GM19043 (cell line): ENCODE measurements at regions not wholly inside any gene's neighbourhood (a gene's known extent, or its start where the extent isn't known, plus 50 kb on each side); places are given as distances from the start of the nearest gene placed in this dataset.
"Not testable (repeated sequence)": the region's sequence is repeated elsewhere in the genome, so short reads cannot be mapped to it uniquely, and the experiment has no call there.

Experiments
- ATAC-seq: cut with Tn5 transposase; IDR thresholded peaks from one replicate; pipeline ENCODE4 v1.9.1; 2021; ENCODE audit warnings: low read depth; ENCODE audit not compliant: unreplicated experiment

GRCh38 chr2:211204456-211204855, 648.1 kb downstream of the CPS1 start:
- ATAC-seq, result no peak

- ATAC-seq, result no peak
These were observed 648.5 kb downstream of the CPS1 start for GRCh38 chr2:211204902-211205301.

GRCh38 chr2:211205358-211205757, 649.0 kb downstream of the CPS1 start:
- ATAC-seq, result no peak

- no peak for ATAC-seq
These were observed 649.4 kb downstream of the CPS1 start for GRCh38 chr2:211205836-211206235.

- no peak for ATAC-seq
These were observed 659.8 kb downstream of the CPS1 start for GRCh38 chr2:211216221-211216620.

- not testable (repeated sequence) for ATAC-seq
These were observed 663.1 kb downstream of the CPS1 start for GRCh38 chr2:211219548-211219947.

GRCh38 chr2:211225784-211226183, 669.4 kb downstream of the CPS1 start:
- no peak for ATAC-seq

DNA sequence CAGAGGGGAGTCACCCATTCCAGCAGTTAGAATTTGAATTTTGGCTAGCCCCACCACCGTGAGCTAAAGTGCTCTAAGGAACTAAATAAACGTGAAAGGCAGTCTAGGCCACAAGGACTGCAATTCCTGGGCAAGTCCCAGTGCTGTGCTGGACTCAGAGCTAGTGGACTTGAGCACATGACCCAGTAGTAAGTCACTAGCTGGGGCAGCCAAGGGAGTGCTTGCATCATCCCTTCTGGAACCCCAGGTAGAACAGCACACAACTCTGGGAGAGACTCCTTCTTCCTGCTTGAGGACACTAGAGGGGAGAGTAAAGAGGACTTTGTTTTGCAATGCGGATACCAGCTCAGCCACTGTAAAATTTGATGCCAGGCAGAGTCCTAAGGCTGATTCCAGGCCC, 672.2 kb downstream of the CPS1 start:
- ATAC-seq, result no peak

DNA sequence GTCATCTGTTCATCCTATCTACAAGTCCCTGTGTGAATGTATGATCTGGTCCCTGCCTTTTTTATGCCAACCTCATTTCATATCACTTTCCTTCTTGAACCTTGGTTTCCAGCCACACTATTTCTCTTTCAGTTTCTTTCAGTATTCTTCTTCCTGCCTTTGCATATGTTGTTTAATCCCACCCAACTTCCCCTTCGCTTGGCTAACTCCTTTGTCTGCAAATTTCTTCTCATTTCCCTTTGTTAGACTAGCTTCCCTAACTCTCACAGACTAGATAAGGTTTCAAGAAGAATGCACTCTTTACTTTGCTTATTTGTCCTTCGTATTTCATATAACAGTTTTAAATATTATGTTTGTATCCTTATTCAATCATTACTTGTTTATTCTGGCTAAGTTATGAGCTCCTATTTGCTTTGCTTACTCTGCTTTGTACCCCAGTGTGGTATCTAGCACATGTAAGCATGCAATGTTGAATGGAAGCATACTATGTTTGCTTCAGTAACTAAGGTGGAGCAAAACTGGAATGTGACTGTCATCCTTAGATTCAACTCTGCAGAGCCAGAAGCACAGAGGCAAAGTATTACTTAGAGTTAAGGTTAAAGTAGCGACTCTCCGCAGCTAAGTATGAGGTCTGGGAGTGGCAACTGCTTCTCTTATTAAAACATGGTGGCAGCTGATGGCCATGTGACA, 681.3 kb downstream of the CPS1 start:
- ATAC-seq, result no peak

DNA sequence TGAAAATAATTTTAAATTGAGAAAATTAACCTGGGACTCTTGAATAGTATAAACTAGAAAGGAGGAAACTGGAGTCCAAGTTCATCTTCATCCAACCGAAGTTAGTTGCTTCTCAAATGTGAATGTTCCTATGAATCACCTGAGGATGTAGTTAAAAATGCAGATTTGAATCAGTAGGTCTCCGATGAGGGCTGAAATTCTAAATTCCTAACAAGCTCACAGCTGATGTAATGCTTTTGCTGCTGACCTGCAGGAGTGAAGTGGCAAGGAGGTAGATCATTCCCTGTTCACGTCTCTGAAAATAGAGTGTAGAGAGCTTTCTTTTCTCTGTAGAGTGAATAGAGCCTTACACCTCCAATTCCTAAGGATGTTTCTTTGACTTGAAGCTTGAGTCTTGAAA, 685.5 kb downstream of the CPS1 start:
- no peak for ATAC-seq

- ATAC-seq, result no peak
These were observed 691.4 kb downstream of the CPS1 start for GRCh38 chr2:211247751-211248150.

DNA sequence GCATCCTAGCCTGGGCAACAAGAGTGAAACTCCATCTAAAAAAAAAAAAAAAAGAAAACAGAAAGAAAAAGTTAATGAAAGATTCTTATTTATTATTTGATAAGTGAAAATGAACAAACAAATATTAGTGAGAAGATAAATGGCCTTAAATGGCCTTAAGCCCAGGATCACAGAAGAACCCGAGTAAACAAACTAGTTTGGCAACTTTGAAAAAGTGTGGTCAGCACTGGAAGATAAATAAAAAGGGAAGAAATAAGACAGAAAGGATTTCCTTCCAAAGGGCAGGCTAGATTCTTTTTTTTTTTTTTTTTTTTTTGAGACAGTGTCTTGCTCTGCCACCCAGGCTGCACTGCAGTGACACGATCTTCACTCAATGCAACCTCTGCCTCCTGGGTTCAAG, 692.4 kb downstream of the CPS1 start:
- ATAC-seq, result no peak

GRCh38 chr2:211251016-211251415, 694.6 kb downstream of the CPS1 start:
- ATAC-seq, result no peak

DNA sequence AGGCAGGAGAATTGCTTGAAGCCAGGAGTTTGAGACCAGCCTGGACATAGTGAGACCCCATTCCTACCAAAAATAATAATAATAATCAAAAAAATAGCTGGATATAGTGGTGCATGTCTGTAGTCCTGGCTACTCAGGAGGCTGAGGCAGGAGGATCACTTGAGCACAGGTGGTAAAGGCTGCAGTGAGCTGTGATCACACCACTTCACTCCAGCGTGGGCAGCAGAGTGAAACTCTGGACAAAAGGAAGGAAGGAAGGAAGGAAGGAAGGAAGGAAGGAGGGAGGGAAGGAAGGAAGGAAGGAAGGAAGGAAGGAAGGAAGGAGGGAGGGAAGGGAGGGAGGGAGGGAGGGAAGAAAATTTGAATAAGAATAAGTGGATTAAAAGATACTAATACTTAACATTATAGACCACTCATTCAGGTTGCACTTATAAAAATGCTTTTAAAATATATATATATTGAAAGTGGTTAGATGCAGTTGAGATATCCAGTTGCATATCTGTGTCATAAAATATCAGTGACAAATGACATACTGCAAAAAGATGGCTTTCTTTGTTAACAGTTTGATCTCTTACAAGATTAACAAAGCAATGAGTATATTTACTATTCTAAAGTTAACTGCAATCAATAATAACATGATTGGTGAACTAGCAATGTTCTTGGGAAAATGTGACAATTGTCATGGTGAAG, 702.4 kb downstream of the CPS1 start:
- no peak for ATAC-seq

- ATAC-seq, result no peak
These were observed 703.6 kb downstream of the CPS1 start for GRCh38 chr2:211259831-211260476.

DNA sequence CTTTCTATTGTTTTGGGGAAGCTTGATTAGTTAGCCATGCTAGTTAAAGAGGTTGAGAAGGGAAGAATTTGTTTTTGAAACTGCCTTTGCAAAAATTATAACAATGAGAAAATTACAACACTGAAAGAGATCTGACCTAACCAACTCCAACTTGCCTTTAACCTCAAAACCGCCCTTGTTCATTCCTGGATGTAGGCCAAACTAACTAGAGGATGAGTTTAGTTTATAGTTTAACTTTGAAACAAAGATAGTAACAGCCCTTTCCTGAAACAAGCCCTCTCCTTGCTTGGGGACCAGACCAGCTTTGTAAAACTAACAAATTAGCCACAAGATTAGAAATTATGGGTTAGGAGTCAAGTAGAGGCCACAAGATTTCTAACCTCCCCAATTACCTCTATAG, 713.9 kb downstream of the CPS1 start:
- ATAC-seq, result no peak

DNA sequence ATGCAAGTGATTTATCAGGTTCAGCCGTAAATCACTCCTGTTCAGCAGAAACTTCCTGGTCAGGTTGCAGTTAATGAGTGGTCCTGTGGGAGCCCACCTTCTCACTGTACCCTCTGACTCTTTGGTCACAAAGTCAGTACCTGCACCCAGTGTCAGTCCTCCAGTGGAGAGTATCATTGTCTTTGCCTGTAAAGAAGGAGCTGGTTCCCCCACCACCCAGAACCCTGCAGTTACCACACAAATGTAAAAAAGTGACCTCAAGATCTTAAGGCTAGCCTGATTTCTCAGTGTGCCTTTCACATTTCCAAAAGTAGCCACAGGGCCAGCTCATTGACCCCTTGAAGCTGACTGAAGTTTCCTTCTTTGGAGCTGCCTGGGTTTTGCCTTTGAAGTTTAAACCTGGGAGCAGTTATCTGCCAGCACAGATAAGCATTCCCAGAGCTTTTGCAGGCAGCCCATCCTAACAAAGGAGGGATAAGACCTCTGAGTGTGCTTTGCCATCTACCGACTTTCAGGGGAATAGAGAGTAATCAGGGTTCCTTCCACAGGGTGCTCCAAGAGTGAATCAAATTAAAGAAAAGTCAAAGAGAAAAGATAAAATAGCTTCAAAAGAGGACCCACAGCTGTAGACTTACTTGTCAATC, 725.2 kb downstream of the CPS1 start:
- no peak for ATAC-seq

DNA sequence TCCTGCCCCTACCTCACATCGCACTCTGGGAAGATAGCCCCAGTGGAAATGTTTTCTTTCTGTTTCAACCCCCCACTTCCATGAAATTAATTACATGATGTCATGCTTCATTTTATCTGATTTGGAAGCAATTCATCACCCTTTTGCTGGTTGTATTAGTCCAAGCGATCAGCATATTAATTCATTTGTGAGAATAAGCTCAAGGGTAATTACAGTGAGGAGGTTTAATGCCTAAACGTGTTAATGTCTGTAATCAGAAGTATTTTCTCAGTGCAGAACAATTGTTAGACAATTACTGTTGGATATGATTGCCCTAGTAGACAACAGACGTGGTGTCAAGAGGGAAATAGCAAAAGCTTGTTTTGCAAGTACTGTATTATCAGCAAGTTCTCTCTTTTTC, 746.3 kb downstream of the CPS1 start:
- ATAC-seq, result no peak

DNA sequence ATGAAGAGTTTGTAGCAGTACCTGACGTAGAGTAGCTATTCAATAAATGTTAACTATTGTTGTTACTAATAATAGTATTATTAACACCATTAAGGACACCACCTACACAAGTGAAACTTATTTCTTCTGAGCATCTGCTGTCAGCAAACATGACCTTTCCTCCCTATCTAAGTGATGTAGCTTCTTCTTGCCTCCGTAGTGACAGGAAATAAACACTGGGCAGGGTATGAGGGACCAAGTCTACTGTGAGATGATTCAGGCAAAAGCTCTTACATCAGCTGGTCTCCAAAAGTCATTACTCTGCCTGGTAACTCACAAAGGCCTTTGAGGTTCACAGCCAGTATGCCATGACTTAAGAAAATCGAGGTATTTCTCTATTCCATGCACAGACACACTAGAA, 750.5 kb downstream of the CPS1 start:
- no peak for ATAC-seq
